ENCODE measurements at regions not wholly inside any gene's neighbourhood (a gene's known extent, or its start where the extent isn't known, plus 50 kb on each side); places are given as distances from the start of the nearest gene placed in this dataset.
A peak's percentile ranks its signal among the peaks of the same experiment; 100 is the strongest.

DNA sequence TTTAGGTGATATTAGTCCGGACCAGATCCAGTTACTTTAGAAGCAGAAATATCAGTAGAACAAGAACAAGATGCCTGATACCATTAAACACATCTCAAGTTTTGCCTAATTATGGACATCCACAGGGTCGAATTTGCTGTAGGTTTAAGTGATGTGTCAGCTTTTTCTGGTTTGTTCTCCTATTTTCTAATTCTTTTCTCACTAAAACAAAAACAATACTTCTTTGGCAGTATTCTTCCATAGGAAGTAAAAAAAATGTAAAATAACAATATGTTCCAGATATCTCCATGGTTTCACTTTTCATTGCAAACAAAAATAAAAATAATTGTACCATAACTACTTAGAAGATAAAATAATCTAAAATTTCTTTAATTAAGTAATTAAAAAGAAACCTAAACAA is 265.7 kb downstream of the SHOX2 start:
- no peak for DNase-seq
- Histone ChIP-seq H3K36me3 (no peaks in the 10 kb centered on the region), H3K27me3 (no peaks in the 10 kb centered on the region), H3K4me3 (no peak overlapping the region), H3K9me3 (no peaks in the 10 kb centered on the region)

DNA sequence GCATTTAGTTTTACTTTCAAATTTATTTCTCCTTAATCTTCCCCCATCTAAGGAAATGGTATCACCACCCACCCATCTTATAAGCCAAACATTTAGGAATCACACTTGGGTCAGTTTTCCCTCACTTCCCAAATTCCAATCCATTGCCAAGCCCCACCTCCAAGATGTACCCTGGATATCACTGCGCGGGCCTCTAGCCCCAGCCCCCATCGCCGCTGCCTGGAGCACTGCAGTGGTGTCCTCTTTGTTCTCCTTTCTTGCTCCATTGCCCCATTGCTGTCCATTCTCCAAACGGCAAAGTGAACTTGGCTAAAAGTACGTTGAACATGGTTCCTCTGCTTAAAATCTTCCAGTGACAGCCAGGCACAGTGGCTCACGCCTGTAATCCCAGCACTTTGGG is 267.8 kb downstream of the SHOX2 start:
- DNase-seq = no peak
- Histone ChIP-seq H3K36me3 (no peaks in the 10 kb centered on the region), H3K9me3 (no peaks in the 10 kb centered on the region), H3K4me3 (no peak overlapping the region), H3K27me3 (no peaks in the 10 kb centered on the region)

DNA sequence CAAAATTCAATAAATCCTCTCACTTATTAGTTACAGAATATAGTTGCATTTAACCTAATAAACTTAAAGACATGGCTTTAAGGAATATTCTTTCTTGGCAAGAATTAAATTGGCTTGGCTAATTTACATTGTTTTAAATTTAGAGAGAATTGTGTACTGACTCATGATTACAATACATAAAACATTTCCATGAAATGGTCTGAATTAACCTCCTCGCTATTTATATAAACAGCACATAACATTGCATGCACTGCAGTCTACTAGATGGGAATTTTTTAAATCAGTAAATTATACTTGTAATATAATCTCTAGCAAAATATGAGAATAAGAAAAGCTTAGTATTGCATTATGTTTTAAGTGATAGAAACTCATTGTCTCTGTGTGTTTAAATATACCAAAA is 268.9 kb downstream of the SHOX2 start:
- Histone ChIP-seq H3K27me3 (no peaks in the 10 kb centered on the region), H3K9me3 (no peaks in the 10 kb centered on the region), H3K4me3 (no peak overlapping the region), H3K36me3 (no peaks in the 10 kb centered on the region)
- DNase-seq = no peak

DNA sequence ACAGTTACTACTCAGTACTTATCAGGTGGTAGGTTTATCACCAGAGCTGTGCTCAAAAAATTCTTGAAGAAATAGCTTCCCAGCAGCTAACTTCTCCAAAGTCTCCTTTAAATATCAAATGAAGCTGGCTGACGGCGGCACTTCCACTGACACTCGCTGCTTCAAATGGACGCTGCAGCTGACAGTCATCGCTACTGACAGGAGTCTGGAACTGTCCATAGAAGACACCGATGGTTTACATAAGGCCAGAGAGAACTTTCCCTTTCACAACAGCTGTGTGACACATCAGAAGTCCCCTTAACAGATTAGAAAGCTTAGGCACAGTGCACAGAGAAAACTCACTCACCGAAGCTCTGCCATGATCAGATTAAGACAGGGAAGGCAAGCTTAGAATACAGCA is 270.2 kb downstream of the SHOX2 start:
- DNase-seq = no peak
- H3K4me3 ChIP-seq = no peak overlapping the region
- no peaks in the 10 kb centered on the region for H3K36me3 ChIP-seq
- H3K27me3 ChIP-seq = no peaks in the 10 kb centered on the region
- no peaks in the 10 kb centered on the region for H3K9me3 ChIP-seq

DNA sequence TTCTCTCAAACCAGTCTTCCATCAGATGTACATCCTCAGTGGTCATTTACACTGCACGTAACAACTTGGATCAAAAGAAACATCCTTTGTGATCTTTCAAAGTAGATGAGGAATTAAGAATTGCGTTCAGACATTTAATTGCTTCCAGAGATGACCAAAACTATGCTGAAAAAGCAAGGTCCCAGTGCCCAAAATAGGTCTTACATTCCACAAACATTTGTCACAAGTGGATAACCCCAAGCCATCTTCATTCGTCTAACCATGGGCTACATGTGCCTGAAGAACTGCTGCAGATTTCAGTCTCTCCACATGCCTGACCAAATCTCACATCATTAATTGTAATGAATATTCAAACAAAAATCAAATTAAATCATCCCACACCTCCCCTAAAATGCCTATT is 273.6 kb downstream of the SHOX2 start:
- Histone ChIP-seq H3K4me3 (no peak overlapping the region), H3K36me3 (no peaks in the 10 kb centered on the region), H3K9me3 (peaks cover 2% of the 10 kb centered on the region; the same call in 1 of the 2 replicates), H3K27me3 (no peaks in the 10 kb centered on the region)
- no peak for DNase-seq

DNA sequence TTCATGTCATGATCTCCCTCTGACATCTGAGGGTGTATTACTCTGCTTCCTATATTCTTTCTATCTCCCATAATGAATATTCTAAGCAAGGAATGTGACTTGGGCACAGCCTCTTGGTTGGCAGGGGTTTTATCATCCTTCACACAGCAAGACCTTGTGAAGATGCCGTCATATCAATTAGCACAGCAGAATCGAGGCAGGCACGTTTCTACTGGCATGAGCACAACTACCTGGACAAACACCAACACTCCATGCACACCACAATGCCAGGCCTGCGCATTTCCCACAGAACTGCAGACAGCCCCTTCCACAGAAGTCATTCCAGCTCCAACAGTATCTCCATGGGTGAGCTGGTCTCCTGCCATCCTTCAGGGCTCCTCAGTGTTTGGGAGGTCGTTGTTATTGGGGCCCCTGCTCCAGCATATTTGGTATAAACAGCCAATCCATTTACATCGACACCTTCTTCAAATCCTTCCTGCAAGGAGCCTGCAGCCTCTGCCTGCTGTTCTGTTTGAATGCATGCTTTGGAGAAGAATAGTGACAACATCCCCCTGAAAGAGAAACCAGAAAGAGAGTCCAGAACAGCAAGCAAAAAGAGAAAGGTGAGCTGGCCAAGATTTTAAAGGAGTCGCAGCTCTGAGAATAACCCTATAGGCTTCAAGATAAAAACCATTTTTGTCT is 275.5 kb downstream of the SHOX2 start:
- Histone ChIP-seq H3K36me3 (no peaks in the 10 kb centered on the region), H3K27me3 (no peaks in the 10 kb centered on the region), H3K4me3 (no peak overlapping the region), H3K9me3 (peaks cover 2% of the 10 kb centered on the region; the same call in 1 of the 2 replicates)
- DNase-seq = no peak

- Histone ChIP-seq H3K27me3 (no peaks in the 10 kb centered on the region), H3K9me3 (peaks cover 2% of the 10 kb centered on the region; the same call in 1 of the 2 replicates), H3K36me3 (no peaks in the 10 kb centered on the region), H3K4me3 (no peak overlapping the region)
- DNase-seq = no peak
Observed at GRCh38 chr3:157829786-157830185, 276.4 kb downstream of the SHOX2 start.

DNA sequence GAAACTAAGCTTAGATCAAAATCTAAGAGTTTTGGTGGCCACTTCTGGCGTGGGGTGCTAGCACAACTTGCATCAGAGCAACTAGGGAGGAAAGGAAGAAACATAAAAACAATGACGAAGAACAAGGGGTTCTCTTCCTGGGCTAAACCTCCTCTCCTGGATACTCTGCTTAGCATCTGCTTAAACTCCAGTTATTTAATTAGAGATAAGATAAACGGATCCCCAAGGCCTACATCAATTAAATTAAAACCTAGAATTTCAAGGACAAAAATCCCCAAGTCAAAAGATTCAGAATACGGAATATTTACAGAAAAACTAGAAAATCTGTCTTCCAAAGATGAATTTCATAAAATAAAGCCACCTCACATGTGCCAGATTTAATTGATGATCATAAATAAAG is 281.9 kb downstream of the SHOX2 start:
- DNase-seq = no peak
- Histone ChIP-seq H3K9me3 (peaks cover 2% of the 10 kb centered on the region; the same call in 1 of the 2 replicates), H3K36me3 (no peaks in the 10 kb centered on the region), H3K4me3 (no peak overlapping the region), H3K27me3 (no peaks in the 10 kb centered on the region)

- Histone ChIP-seq H3K4me3 (no peak overlapping the region), H3K9me3 (peaks cover under 1% of the 10 kb centered on the region; the same call in 1 of the 2 replicates), H3K27me3 (no peaks in the 10 kb centered on the region), H3K36me3 (no peaks in the 10 kb centered on the region)
- DNase-seq = no peak
Observed at GRCh38 chr3:157823050-157823449, 283.2 kb downstream of the SHOX2 start.

DNA sequence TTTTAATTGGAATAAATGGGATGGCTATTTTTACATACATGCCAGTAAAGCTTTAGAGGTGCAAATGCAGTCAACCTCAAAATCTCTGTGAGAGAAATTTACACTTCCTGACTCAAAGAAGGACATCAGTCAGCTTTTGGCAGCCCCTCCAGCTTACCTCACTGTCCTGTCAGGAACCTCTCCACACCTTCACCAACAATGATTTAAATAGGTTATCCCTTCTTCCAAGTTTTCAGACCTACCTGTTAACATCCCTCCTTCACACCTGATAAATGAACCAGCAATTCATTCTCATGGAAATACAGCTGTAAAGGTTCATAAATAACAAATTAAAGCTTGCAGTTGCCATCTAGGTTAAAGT is 286.1 kb downstream of the SHOX2 start:
- Histone ChIP-seq H3K27me3 (no peaks in the 10 kb centered on the region), H3K36me3 (no peaks in the 10 kb centered on the region), H3K4me3 (no peak overlapping the region), H3K9me3 (no peaks in the 10 kb centered on the region)
- no peak for DNase-seq

DNA sequence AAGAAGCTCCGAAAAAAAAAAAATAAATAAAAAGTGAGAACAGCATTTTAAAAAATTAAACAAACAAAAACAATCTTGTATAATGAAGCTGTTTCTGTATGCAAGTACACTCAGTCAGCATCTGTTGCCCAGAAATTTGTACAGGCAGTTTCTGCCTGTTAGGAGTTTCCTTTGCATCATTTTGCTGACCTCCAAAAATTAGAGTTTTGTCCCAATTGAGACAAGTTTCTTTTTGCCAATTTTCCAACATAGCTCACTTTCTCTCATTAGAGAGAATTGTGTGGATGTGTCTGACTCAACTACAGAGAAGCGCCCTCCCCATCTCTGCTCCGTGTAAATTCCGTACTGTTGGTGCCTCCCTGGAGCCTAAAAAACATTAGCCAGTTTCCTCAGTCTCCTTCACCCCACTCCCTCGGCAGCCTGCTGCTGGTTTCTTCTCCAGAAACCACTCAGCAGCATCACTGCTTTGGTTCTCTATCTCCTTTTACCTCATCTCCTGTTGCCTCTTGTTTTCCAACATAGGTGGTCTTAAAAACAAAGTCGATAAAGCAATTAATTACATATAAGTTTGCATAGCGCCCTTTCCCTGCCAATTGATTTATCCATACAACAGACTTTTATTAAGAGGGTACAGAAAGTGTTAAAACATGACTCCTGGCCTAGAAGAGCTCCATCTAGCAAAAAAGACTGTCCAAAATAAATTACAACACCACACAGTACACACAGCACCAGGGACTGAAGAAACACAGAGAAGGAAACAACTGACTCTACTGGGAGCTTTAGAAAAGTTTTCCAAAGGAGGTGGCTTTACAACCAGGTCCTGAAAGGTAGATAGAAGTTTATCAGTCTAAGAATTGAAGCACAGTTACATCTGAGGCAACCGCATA is 286.7 kb downstream of the SHOX2 start:
- no peaks in the 10 kb centered on the region for H3K9me3 ChIP-seq
- no peak for DNase-seq
- H3K27me3 ChIP-seq = no peaks in the 10 kb centered on the region
- no peak overlapping the region for H3K4me3 ChIP-seq
- H3K36me3 ChIP-seq = no peaks in the 10 kb centered on the region

- H3K36me3 ChIP-seq = no peaks in the 10 kb centered on the region
- no peak overlapping the region for H3K4me3 ChIP-seq
- H3K9me3 ChIP-seq = no peaks in the 10 kb centered on the region
- H3K27me3 ChIP-seq = no peaks in the 10 kb centered on the region
- no peak for DNase-seq
Observed at GRCh38 chr3:157816896-157817295, 289.3 kb downstream of the SHOX2 start.

- Histone ChIP-seq H3K4me3 (no peak overlapping the region), H3K9me3 (no peaks in the 10 kb centered on the region), H3K36me3 (no peaks in the 10 kb centered on the region), H3K27me3 (no peaks in the 10 kb centered on the region)
- DNase-seq = no peak
Observed at GRCh38 chr3:157816296-157816695, 289.9 kb downstream of the SHOX2 start.

DNA sequence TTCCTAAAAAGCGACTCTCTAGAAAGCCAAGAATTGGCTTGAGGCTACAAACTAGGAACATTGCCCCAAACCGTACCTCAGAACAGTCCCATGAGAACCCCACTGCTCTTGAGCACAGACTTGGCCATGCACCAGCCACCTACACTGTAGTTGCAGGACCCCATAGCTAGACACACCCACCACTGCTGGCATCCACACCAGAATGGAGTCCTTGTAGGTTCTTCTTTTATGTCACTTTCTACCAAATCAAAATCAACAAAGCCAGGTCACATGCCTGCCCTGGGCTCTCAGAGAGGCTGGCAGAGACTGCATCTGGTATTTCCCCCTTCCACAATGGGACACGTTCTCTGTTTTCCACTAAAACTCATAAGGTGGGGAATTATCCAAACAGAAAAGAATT is 290.5 kb downstream of the SHOX2 start:
- Histone ChIP-seq H3K9me3 (no peaks in the 10 kb centered on the region), H3K4me3 (no peak overlapping the region), H3K36me3 (no peaks in the 10 kb centered on the region), H3K27me3 (no peaks in the 10 kb centered on the region)
- no peak for DNase-seq

- Histone ChIP-seq H3K4me3 (no peak overlapping the region), H3K9me3 (no peaks in the 10 kb centered on the region), H3K27me3 (no peaks in the 10 kb centered on the region), H3K36me3 (no peaks in the 10 kb centered on the region)
- no peak for DNase-seq
Observed at GRCh38 chr3:157810924-157811718, 295.1 kb downstream of the SHOX2 start.

DNA sequence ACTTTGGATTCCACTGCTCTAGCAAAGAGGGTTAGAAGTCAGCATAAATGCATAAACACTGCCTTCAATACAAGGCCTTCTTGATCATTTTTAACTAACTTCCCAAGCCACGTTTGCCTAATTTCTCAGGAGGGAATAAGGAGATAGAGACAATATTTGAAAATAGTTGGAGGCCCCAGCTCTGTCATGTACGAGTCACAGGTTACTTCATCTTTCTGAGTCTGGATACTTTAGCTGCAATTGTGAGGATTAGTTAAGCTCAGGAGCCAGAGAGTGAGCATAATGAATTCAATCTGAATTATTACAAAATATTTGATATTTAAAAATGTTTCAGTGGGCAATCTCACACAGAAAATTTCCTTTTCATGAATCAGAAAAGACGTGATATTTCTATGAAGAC is 298.9 kb downstream of the SHOX2 start:
- H3K27me3 ChIP-seq = no peaks in the 10 kb centered on the region
- no peaks in the 10 kb centered on the region for H3K9me3 ChIP-seq
- H3K4me3 ChIP-seq = no peak overlapping the region
- peak; percentile 33 for DNase-seq
- no peaks in the 10 kb centered on the region for H3K36me3 ChIP-seq

GRCh38 chr3:157805538-157805937 is 300.7 kb downstream of the SHOX2 start:
- no peak overlapping the region for H3K4me3 ChIP-seq
- no peaks in the 10 kb centered on the region for H3K27me3 ChIP-seq
- no peaks in the 10 kb centered on the region for H3K36me3 ChIP-seq
- peaks cover 3% of the 10 kb centered on the region; the same call in 1 of the 2 replicates for H3K9me3 ChIP-seq
- DNase-seq = no peak
